CD14-positive monocyte (primary cell): ENCODE measurements at regions not wholly inside any gene's neighbourhood (a gene's known extent, or its start where the extent isn't known, plus 50 kb on each side); places are given as distances from the start of the nearest gene placed in this dataset.

Source experiments
- DNase-seq, 3 donors: peaks; one replicate each; pipeline ENCODE4 v3.0.0-alpha.2; 2011 to 2022
- H2AFZ ChIP-seq: 2 replicates; pipeline ENCODE4 v1.6.0; 2012; ENCODE audit warnings: mild to moderate bottlenecking, low read depth, low read length, inconsistent platforms; ENCODE audit not compliant: insufficient read depth, poor library complexity, severe bottlenecking
- H3K27ac ChIP-seq, 2 donors: 1 replicate in 1 of 2; 2 replicates in 1 of 2; pipeline ENCODE4 v1.5.1; 2012 to 2013; ENCODE audit warnings: low read length in 2 of 2, control low read depth in 1 of 2, inconsistent platforms in 1 of 2, low read depth in 1 of 2, mild to moderate bottlenecking in 1 of 2
- H3K27me3 ChIP-seq, 2 donors: one replicate each; pipeline versions ENCODE4 v1.6.0 to v1.6.1; 2011 to 2013; ENCODE audit warnings: low read length in 2 of 2; ENCODE audit not compliant: control insufficient read depth in 2 of 2, insufficient read depth in 2 of 2
- H3K36me3 ChIP-seq, 2 donors: replicated peaks in 1 of 2; 1 replicate in 1 of 2; 2 replicates in 1 of 2; pipeline versions ENCODE4 v1.5.1 to v1.6.1; 2012 to 2013; ENCODE audit warnings: low read length in 2 of 2, control low read depth in 1 of 2, inconsistent platforms in 1 of 2, mild to moderate bottlenecking in 1 of 2; ENCODE audit not compliant: insufficient read depth in 2 of 2, control insufficient read depth in 1 of 2
- H3K4me1 ChIP-seq, 2 donors: 1 replicate in 1 of 2; 2 replicates in 1 of 2; pipeline versions ENCODE4 v1.5.1 to v1.6.1; 2012 to 2013; ENCODE audit warnings: low read length in 2 of 2, control low read depth in 1 of 2, inconsistent platforms in 1 of 2, mild to moderate bottlenecking in 1 of 2, moderate library complexity in 1 of 2; ENCODE audit not compliant: insufficient read depth in 2 of 2, control insufficient read depth in 1 of 2
- H3K4me2 ChIP-seq: replicated peaks from 2 replicates; pipeline ENCODE3; 2012; ENCODE audit warnings: low read length, moderate library complexity, mild to moderate bottlenecking; ENCODE audit not compliant: poor library complexity, severe bottlenecking; ENCODE audit errors: extremely low read depth
- H3K4me3 ChIP-seq, 3 experiments: fragments of 200-600 bp in 1 of 3; sonication (generic) in 1 of 3; replicated peaks in 1 of 3; 1 replicate in 2 of 3; 2 replicates in 1 of 3; pipeline ENCODE4 v1.5.1; 2011 to 2013; ENCODE audit warnings: low read length in 3 of 3, mild to moderate bottlenecking in 3 of 3, control low read depth in 2 of 3, low read depth in 2 of 3, inconsistent platforms in 1 of 3, moderate library complexity in 1 of 3
- H3K79me2 ChIP-seq: 2 replicates; pipeline ENCODE4 v1.6.0; 2012; ENCODE audit warnings: mild to moderate bottlenecking, control low read depth, inconsistent platforms, low read length, moderate library complexity; ENCODE audit not compliant: insufficient read depth
- H3K9ac ChIP-seq: 2 replicates; pipeline ENCODE4 v1.6.0; 2017; ENCODE audit warnings: low read length, mild to moderate bottlenecking; ENCODE audit not compliant: insufficient read depth, poor library complexity, severe bottlenecking
- H3K9me3 ChIP-seq, 2 donors: replicated peaks in 1 of 2; 1 replicate in 1 of 2; 2 replicates in 1 of 2; pipeline versions ENCODE4 v1.5.1 to v1.6.1; 2012 to 2013; ENCODE audit warnings: low read length in 2 of 2, control low read depth in 1 of 2; ENCODE audit not compliant: control insufficient read depth in 1 of 2, insufficient read depth in 1 of 2
- H4K20me1 ChIP-seq: 2 replicates; pipeline ENCODE4 v1.6.0; 2012; ENCODE audit warnings: mild to moderate bottlenecking, low read length, control low read depth, moderate library complexity; ENCODE audit not compliant: insufficient read depth
- H3K27ac Mint-ChIP-seq, 7 donors: one replicate each; pipeline ENCODE4 v1.8.0; 2020; ENCODE audit warnings: mild to moderate bottlenecking in 7 of 7, mixed read lengths in 7 of 7, moderate library complexity in 6 of 7, inconsistent platforms in 2 of 7
- H3K27me3 Mint-ChIP-seq, 3 donors: one replicate each; pipeline ENCODE4 v1.8.0; 2021 to 2022; ENCODE audit warnings: low read depth in 3 of 3, mild to moderate bottlenecking in 3 of 3, mixed read lengths in 3 of 3, moderate library complexity in 3 of 3, inconsistent platforms in 1 of 3
- H3K36me3 Mint-ChIP-seq, 2 donors: one replicate each; pipeline ENCODE4 v1.8.0; 2020; ENCODE audit warnings: mixed read lengths in 2 of 2, inconsistent platforms in 1 of 2, mild to moderate bottlenecking in 1 of 2
- H3K4me1 Mint-ChIP-seq: one replicate; pipeline ENCODE4 v1.8.0; 2020; ENCODE audit warnings: mild to moderate bottlenecking, mixed read lengths
- H3K4me3 Mint-ChIP-seq, 2 donors: one replicate each; pipeline ENCODE4 v1.8.0; 2020; ENCODE audit warnings: mild to moderate bottlenecking in 2 of 2, mixed read lengths in 2 of 2, moderate library complexity in 1 of 2
- H3K9me3 Mint-ChIP-seq, 7 donors: one replicate each; pipeline ENCODE4 v1.8.0; 2020 to 2022; ENCODE audit warnings: mixed read lengths in 7 of 7, mild to moderate bottlenecking in 6 of 7, moderate library complexity in 6 of 7, inconsistent platforms in 2 of 7
- WGBS: methylation state at CpG from one replicate; pipeline ENCODE4 v1.1.5; 2013; ENCODE audit warnings: missing lambda C conversion rate; ENCODE audit not compliant: insufficient coverage; 5-methylcytosine and 5-hydroxymethylcytosine counted together
- intact Hi-C, 2 donors: fragments of 100-400 bp; cut with micrococcal nuclease; formaldehyde crosslinking; loops; one replicate each; pipeline versions ENCODE4 v1.15.0 to v1.15.1; 2023
- TF ChIP-seq, protein P1 (sequence below): fragments of 200-600 bp; IDR thresholded peaks from one replicate; pipeline ENCODE4 v1.8.0; 2022; ENCODE audit warnings: antibody characterized with exemption, mild to moderate bottlenecking

DNA sequence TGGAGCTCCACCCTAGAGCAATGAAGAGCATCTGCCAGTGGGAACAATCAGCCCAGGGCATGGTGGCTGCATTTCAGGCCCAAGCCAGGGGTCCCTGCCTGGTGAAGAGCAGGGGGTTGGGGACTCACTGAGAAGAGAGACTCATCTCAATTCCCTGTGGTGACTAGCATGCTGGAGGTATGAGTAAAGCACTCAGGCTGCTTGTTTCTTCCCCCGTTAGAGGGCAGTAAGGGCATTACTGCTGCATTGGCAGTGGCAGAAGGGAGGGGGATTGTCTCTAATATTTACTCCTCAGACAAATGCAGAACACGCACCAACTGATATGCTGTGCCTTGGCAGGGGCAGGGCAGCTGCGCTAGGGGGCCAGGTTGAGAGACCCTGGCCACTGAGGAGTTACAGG lies 329.1 kb downstream of the SLITRK5 start:
- 85% methylated on average over 2 of the region's 3 CpGs for WGBS
- no peaks in the 10 kb centered on the region for H3K79me2 ChIP-seq
- peaks cover 7 to 14% (median 10%) of the 10 kb centered on the region in 7 donors for H3K9me3 Mint-ChIP-seq
- H3K4me3 Mint-ChIP-seq, result no peak overlapping the region
- H3K27ac ChIP-seq, result no peak overlapping the region
- no peaks in the 10 kb centered on the region for H3K36me3 ChIP-seq
- H3K36me3 Mint-ChIP-seq, result no peaks in the 10 kb centered on the region
- no peak overlapping the region for H3K4me3 ChIP-seq
- H2AFZ ChIP-seq, result no peak overlapping the region
- no peaks in the 10 kb centered on the region for H3K4me1 Mint-ChIP-seq
- H3K4me1 ChIP-seq, result no peaks in the 10 kb centered on the region
- intact Hi-C loops, result no loop called here
- no peak for DNase-seq
- H3K9ac ChIP-seq, result no peak overlapping the region
- no peak overlapping the region for H3K4me2 ChIP-seq
- H3K27me3 ChIP-seq, result no peaks in the 10 kb centered on the region
- H3K27me3 Mint-ChIP-seq, result no peaks in the 10 kb centered on the region
- H3K9me3 ChIP-seq, result peaks cover 5 to 9% of the 10 kb centered on the region in 2 donors
- no peaks in the 10 kb centered on the region for H4K20me1 ChIP-seq
- TF ChIP-seq, protein P1, sequence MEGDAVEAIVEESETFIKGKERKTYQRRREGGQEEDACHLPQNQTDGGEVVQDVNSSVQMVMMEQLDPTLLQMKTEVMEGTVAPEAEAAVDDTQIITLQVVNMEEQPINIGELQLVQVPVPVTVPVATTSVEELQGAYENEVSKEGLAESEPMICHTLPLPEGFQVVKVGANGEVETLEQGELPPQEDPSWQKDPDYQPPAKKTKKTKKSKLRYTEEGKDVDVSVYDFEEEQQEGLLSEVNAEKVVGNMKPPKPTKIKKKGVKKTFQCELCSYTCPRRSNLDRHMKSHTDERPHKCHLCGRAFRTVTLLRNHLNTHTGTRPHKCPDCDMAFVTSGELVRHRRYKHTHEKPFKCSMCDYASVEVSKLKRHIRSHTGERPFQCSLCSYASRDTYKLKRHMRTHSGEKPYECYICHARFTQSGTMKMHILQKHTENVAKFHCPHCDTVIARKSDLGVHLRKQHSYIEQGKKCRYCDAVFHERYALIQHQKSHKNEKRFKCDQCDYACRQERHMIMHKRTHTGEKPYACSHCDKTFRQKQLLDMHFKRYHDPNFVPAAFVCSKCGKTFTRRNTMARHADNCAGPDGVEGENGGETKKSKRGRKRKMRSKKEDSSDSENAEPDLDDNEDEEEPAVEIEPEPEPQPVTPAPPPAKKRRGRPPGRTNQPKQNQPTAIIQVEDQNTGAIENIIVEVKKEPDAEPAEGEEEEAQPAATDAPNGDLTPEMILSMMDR, result no peak
- H3K27ac Mint-ChIP-seq, result no peak overlapping the region

DNA sequence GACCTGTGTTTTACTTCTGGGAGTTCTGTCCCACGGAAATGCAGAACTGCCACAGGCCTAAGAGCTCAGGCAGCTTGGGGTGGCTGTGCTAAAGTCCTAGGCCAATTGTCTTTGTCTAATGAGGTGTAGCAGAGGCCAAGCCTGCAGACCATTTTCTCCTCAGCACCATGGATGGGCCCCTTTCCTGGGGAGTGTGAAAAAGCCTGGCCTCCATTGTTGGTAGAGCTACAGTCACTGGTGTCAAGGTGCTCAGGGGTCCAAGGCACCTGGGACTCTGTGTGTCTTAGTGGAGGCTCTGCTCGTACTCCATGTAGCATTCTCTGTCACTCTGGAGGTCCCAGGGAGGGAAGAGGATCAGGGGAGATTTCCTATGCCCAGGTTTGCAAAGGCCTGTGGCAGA lies 329.6 kb downstream of the SLITRK5 start:
- no peaks in the 10 kb centered on the region for H3K4me1 Mint-ChIP-seq
- no peak for DNase-seq
- no peaks in the 10 kb centered on the region for H3K36me3 Mint-ChIP-seq
- no peak overlapping the region for H3K4me3 Mint-ChIP-seq
- H3K4me2 ChIP-seq, result no peak overlapping the region
- no peak overlapping the region for H3K27ac Mint-ChIP-seq
- TF ChIP-seq, protein P1, result no peak
- peaks cover 0 to 1% (median 0%) of the 10 kb centered on the region in 3 donors for H3K27me3 Mint-ChIP-seq
- no peak overlapping the region for H3K27ac ChIP-seq
- H3K4me1 ChIP-seq, result no peaks in the 10 kb centered on the region
- no peak overlapping the region for H2AFZ ChIP-seq
- no peak overlapping the region for H3K4me3 ChIP-seq
- no peaks in the 10 kb centered on the region for H3K36me3 ChIP-seq
- no peak overlapping the region for H3K9ac ChIP-seq
- no peaks in the 10 kb centered on the region for H3K79me2 ChIP-seq
- peaks cover 7 to 15% (median 11%) of the 10 kb centered on the region in 7 donors for H3K9me3 Mint-ChIP-seq
- intact Hi-C loops, result no loop called here
- no peaks in the 10 kb centered on the region for H4K20me1 ChIP-seq
- H3K27me3 ChIP-seq, result no peaks in the 10 kb centered on the region
- WGBS, result 100% methylated on average over 2 of the region's 2 CpGs
- H3K9me3 ChIP-seq, result peaks cover 5 to 9% of the 10 kb centered on the region in 2 donors
